K562 (cell line): ENCODE measurements at regions not wholly inside any gene's neighbourhood (a gene's known extent, or its start where the extent isn't known, plus 50 kb on each side); places are given as distances from the start of the nearest gene placed in this dataset.

Source experiments
- ATAC-seq: fragments of 200-7000 bp; cut with Tn5 transposase; 3 replicates; pipeline ENCODE4 v1.9.1; 2020; ENCODE audit warnings: moderate library complexity
- BruUV-seq: library from RNA; stranded (reverse); fragments of 400-500 nt; replicated peaks from 2 replicates; lab custom pipeline; 2021; lab: Mats Ljungman, UMichigan
- CTCF ChIA-PET: fragments of 300-600 bp; formaldehyde crosslinking; extraction: SDS; loops from one replicate; lab custom pipeline; 2021; ENCODE audit warnings: low intra/inter-chr PET ratio; lab: Yijun Ruan, JAX
- POLR2A ChIA-PET: fragments of 300-600, 350-650 bp; sonication (Branson Sonifier 250); formaldehyde crosslinking; extraction: SDS; loops from one replicate; lab custom pipeline; 2021; ENCODE audit warnings: antibody characterized with exemption, inconsistent platforms; lab: Yijun Ruan, JAX
- DNase-seq, 4 experiments: peaks; one replicate each; pipeline versions ENCODE4 v3.0.0 to v3.0.0-alpha.2; 2011 to 2018; ENCODE audit warnings: low spot score in 3 of 4, mixed read lengths in 3 of 4; ENCODE audit errors: extremely low read depth in 1 of 4
- FAIRE-seq: peaks from 2 replicates; lab custom pipeline; 2011; peaks lifted over from hg19 to GRCh38; lab: Jason Lieb, UNC
- H2AFZ ChIP-seq: 2 replicates; pipeline ENCODE4 v1.6.0; 2011; ENCODE audit warnings: low read depth, low read length, control low read depth, inconsistent platforms
- H3K27ac ChIP-seq: fragments of 200-600 bp; 3 replicates; pipeline ENCODE4 v1.8.0; 2011; ENCODE audit warnings: low read depth, mild to moderate bottlenecking, control low read depth, inconsistent platforms, low read length, moderate library complexity, mixed read lengths; ENCODE audit errors: extremely low read depth
- H3K27me3 ChIP-seq, 2 experiments: fragments of 300-600 bp in 1 of 2; 2 replicates in 1 of 2; 3 replicates in 1 of 2; pipeline versions ENCODE4 v1.6.0 to v1.8.0; 2011; ENCODE audit warnings: inconsistent platforms in 2 of 2, low read length in 2 of 2, mild to moderate bottlenecking in 1 of 2, mixed read lengths in 1 of 2, moderate library complexity in 1 of 2; ENCODE audit not compliant: control insufficient read depth in 2 of 2, insufficient read depth in 2 of 2
- H3K36me3 ChIP-seq: fragments of 300-600 bp; 3 replicates; pipeline ENCODE4 v1.8.0; 2011; ENCODE audit warnings: mild to moderate bottlenecking, low read length, inconsistent platforms; ENCODE audit not compliant: control insufficient read depth, insufficient read depth
- H3K4me1 ChIP-seq, 2 experiments: fragments of 200-600 bp in 1 of 2; replicated peaks in 1 of 2; 2 replicates in 1 of 2; 3 replicates in 1 of 2; pipeline versions ENCODE4 v1.5.1 to v1.8.0; 2011; ENCODE audit warnings: inconsistent platforms in 2 of 2, low read length in 2 of 2, mild to moderate bottlenecking in 1 of 2, mixed read lengths in 1 of 2, moderate library complexity in 1 of 2; ENCODE audit not compliant: control insufficient read depth in 2 of 2, insufficient read depth in 2 of 2
- H3K4me2 ChIP-seq: 2 replicates; pipeline ENCODE4 v1.6.1; 2011; ENCODE audit warnings: low read length, control low read depth, inconsistent platforms, mixed read lengths; ENCODE audit not compliant: insufficient read depth
- H3K4me3 ChIP-seq: fragments of 200-600 bp; sonication (generic), shearing (Covaris generic); 2 replicates; pipeline ENCODE4 v1.5.1; 2016; ENCODE audit warnings: control low read depth, inconsistent platforms
- H3K79me2 ChIP-seq: fragments of 200-600 bp; 3 replicates; pipeline ENCODE4 v1.8.0; 2011; ENCODE audit warnings: low read length, inconsistent platforms; ENCODE audit not compliant: control insufficient read depth, insufficient read depth
- H3K9ac ChIP-seq, 2 experiments: 2 replicates each; pipeline versions ENCODE4 v1.6.0 to v1.6.1; 2011; ENCODE audit warnings: low read depth in 2 of 2, low read length in 2 of 2, control low read depth in 1 of 2, inconsistent platforms in 1 of 2, mild to moderate bottlenecking in 1 of 2, mixed read lengths in 1 of 2; ENCODE audit not compliant: insufficient read depth in 1 of 2
- H3K9me1 ChIP-seq: one replicate; pipeline ENCODE4 v1.6.0; 2011; ENCODE audit warnings: inconsistent platforms, mild to moderate bottlenecking, low read length, moderate library complexity; ENCODE audit not compliant: control insufficient read depth, insufficient read depth
- H3K9me3 ChIP-seq: replicated peaks from 2 replicates; pipeline ENCODE4 v1.5.1; 2011; ENCODE audit warnings: low read depth, low read length, inconsistent platforms; ENCODE audit not compliant: control insufficient read depth, insufficient read depth
- H4K20me1 ChIP-seq: replicated peaks from 2 replicates; pipeline ENCODE4 v1.6.1; 2011; ENCODE audit warnings: low read length, inconsistent platforms, mixed read lengths; ENCODE audit not compliant: control insufficient read depth, insufficient read depth
- CEBPZ ChIP-seq: fragments of 150-350 bp; IDR thresholded peaks from 2 replicates; pipeline ENCODE4 v1.6.1; 2014; ENCODE audit warnings: low read depth, mild to moderate bottlenecking, low read length, borderline replicate concordance
- GMEB1 ChIP-seq: fragments of 250-450 bp; sonication (Bioruptor Pico); IDR thresholded peaks from 2 replicates; pipeline ENCODE4 v1.4.0; 2020; ENCODE audit warnings: mild to moderate bottlenecking
- HEY1 ChIP-seq: fragments of 250-450 bp; sonication (Bioruptor Pico); IDR thresholded peaks from 2 replicates; pipeline ENCODE4 v1.5.0; 2020; ENCODE audit warnings: mild to moderate bottlenecking, moderate library complexity, borderline replicate concordance
- HMBOX1 ChIP-seq: sonication (generic); IDR thresholded peaks from 2 replicates; pipeline ENCODE4 v1.6.1; 2016
- HNRNPH1 ChIP-seq: fragments of 200-400 bp; formaldehyde crosslinking; optimal IDR thresholded peaks from 2 replicates; pipeline ENCODE3; 2017; ENCODE audit warnings: low read depth, mild to moderate bottlenecking, low read length, moderate library complexity
- RFX5 ChIP-seq: IDR thresholded peaks from 2 replicates; pipeline ENCODE4 v1.6.1; 2011; ENCODE audit warnings: low read depth, mild to moderate bottlenecking, improper control_type of control experiment, low read length
- SMAD1 ChIP-seq: fragments of 150-350 bp; IDR thresholded peaks from 2 replicates; pipeline ENCODE4 v1.6.1; 2014; ENCODE audit warnings: low read length, low read depth; ENCODE audit not compliant: partially characterized antibody
- TEAD2 ChIP-seq: fragments of 450-650 bp; IDR thresholded peaks from 2 replicates; pipeline ENCODE4 v1.6.1; 2016; ENCODE audit warnings: missing genetic modification characterization, control low read depth, missing compliant biosample characterization
- ZNF140 ChIP-seq: fragments of 250-450 bp; sonication (Bioruptor Pico); IDR thresholded peaks from 2 replicates; pipeline ENCODE4 v1.8.0; 2021; ENCODE audit warnings: moderate library complexity, mild to moderate bottlenecking, inconsistent platforms
- ZNF507 ChIP-seq: conservative IDR thresholded peaks from 2 replicates; pipeline ENCODE4 v1.6.1; 2017; ENCODE audit warnings: missing genetic modification characterization, missing compliant biosample characterization
- WGBS: fragments of 100-300 bp; shearing (Covaris generic); methylation state at CpG from one replicate; pipeline ENCODE4 v1.1.6; 2016; ENCODE audit warnings: low coverage, mixed read lengths; ENCODE audit not compliant: insufficient coverage; ENCODE audit errors: missing lambda C conversion rate; 5-methylcytosine and 5-hydroxymethylcytosine counted together
- in situ Hi-C: fragments of 300-500 bp; cut with MboI; formaldehyde crosslinking; loops from 4 replicates; pipeline ENCODE4 v1.15.0; 2018; ENCODE audit warnings: inconsistent platforms, mixed read lengths
- intact Hi-C: fragments of 100-400 bp; cut with micrococcal nuclease; formaldehyde crosslinking; loops from 2 replicates; pipeline ENCODE4 v1.14.2; 2022

GRCh38 chr7:54847921-54848320, 88.9 kb upstream of the SEC61G start:
- in situ Hi-C loops: no loop called here
- FAIRE-seq: no peak

More at GRCh38 chr7:54847921-54848320, 88.9 kb upstream of the SEC61G start:
- Histone ChIP-seq H4K20me1 (no peaks in the 10 kb centered on the region), H3K36me3 (no peaks in the 10 kb centered on the region), H3K9ac (no peak overlapping the region), H3K4me1 (no peaks in the 10 kb centered on the region), H3K9me3 (no peaks in the 10 kb centered on the region), H2AFZ (no peak overlapping the region), H3K27me3 (no peaks in the 10 kb centered on the region), H3K9me1 (no peaks in the 10 kb centered on the region), H3K27ac (no peak overlapping the region), H3K4me3 (no peak overlapping the region), H3K4me2 (no peak overlapping the region), H3K79me2 (no peaks in the 10 kb centered on the region; the same call in 2 of the 3 replicates)
- TF ChIP-seq ZNF140 (CRISPR knock-in tag) (no peak), RFX5 (no peak), SMAD1 (no peak), GMEB1 (CRISPR knock-in tag) (no peak), CEBPZ (no peak), HEY1 (no peak), ZNF507 (tag) (no peak), HNRNPH1 (no peak), HMBOX1 (no peak), TEAD2 (no peak)
- DNase-seq: no peak
- no TSS peak for BruUV-seq
- ChIA-PET POLR2A (no interaction called here), CTCF (no interaction called here)
- intact Hi-C loops: loop anchor here (10.0 kb wide), 1 partner anchor 407 kb away; no protein-coding TSS in a partner anchor
- WGBS: 0% methylated on average over 1 of the region's 1 CpG
- ATAC-seq: no peak
